ENCODE measurements at regions not wholly inside any gene's neighbourhood (a gene's known extent, or its start where the extent isn't known, plus 50 kb on each side); places are given as distances from the start of the nearest gene placed in this dataset.

DNA sequence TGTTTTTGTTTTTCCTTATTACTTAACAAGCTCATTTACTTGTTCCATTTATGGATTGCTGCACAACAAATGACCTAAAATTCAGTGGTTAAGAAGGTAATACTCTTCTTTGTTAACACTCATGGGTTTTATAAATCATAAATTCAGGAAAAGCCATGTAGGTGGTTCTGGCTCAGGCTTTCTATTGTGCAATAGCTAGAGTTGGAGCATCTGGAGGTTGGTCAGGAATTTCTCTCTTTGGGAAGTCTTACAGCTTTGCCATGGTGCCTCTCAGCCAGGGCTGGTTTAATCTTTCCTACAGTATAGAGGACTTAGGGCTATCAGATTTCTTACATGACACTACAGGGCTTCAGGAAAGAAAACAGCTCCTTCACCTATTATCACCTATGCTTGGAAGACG is 1677.1 kb downstream of the KCNT2 start (continued):
- TF ChIP-seq ZNF274 (IDR thresholded peaks at IDR 0.05; ENCODE audit: low read depth, low read length), result no peak
- TF ChIP-seq, protein P1, sequence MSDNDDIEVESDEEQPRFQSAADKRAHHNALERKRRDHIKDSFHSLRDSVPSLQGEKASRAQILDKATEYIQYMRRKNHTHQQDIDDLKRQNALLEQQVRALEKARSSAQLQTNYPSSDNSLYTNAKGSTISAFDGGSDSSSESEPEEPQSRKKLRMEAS (IDR thresholded peaks at IDR 0.05), result no peak
- no peak for TF ChIP-seq EZH2phosphoT487 (IDR thresholded peaks at IDR 0.05; ENCODE audit: borderline replicate concordance)
- TF ChIP-seq SIN3A (IDR thresholded peaks at IDR 0.05; ENCODE audit: low read depth), result no peak
- TF ChIP-seq, protein P2, sequence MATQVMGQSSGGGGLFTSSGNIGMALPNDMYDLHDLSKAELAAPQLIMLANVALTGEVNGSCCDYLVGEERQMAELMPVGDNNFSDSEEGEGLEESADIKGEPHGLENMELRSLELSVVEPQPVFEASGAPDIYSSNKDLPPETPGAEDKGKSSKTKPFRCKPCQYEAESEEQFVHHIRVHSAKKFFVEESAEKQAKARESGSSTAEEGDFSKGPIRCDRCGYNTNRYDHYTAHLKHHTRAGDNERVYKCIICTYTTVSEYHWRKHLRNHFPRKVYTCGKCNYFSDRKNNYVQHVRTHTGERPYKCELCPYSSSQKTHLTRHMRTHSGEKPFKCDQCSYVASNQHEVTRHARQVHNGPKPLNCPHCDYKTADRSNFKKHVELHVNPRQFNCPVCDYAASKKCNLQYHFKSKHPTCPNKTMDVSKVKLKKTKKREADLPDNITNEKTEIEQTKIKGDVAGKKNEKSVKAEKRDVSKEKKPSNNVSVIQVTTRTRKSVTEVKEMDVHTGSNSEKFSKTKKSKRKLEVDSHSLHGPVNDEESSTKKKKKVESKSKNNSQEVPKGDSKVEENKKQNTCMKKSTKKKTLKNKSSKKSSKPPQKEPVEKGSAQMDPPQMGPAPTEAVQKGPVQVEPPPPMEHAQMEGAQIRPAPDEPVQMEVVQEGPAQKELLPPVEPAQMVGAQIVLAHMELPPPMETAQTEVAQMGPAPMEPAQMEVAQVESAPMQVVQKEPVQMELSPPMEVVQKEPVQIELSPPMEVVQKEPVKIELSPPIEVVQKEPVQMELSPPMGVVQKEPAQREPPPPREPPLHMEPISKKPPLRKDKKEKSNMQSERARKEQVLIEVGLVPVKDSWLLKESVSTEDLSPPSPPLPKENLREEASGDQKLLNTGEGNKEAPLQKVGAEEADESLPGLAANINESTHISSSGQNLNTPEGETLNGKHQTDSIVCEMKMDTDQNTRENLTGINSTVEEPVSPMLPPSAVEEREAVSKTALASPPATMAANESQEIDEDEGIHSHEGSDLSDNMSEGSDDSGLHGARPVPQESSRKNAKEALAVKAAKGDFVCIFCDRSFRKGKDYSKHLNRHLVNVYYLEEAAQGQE (IDR thresholded peaks at IDR 0.05; ENCODE audit: low read depth), result no peak
- no peak for TF ChIP-seq ELF1 (IDR thresholded peaks at IDR 0.05; ENCODE audit: borderline replicate concordance, low read depth)
- no peak for TF ChIP-seq EGR1 (IDR thresholded peaks at IDR 0.05; ENCODE audit: low read depth)
- TF ChIP-seq RAD21 (IDR thresholded peaks at IDR 0.05; ENCODE audit: low read depth), result no peak
- TF ChIP-seq, protein P3, sequence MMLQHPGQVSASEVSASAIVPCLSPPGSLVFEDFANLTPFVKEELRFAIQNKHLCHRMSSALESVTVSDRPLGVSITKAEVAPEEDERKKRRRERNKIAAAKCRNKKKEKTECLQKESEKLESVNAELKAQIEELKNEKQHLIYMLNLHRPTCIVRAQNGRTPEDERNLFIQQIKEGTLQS (IDR thresholded peaks at IDR 0.05), result no peak

DNA sequence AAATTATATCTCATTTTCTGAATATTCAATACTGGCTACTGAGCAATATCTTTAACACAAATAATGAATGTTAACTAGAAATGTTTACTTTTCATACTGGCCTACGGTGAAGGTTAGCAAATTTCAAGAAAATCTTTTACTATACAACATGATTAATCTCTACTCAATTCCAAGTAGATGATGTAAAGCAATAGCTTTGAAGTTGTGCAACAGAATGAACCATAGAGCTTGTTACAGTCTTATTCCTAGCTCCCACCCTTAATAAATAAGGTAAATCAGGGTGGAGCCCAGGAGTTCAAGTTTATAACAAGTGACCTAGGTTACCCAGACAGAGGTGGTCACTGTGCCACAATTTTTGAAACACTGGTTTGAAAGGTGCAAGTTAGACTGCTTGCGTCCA is 1678.1 kb downstream of the KCNT2 start:
- H3K9ac ChIP-seq (ENCODE audit: low read length), result no peak overlapping the region
- no TSS peak for BruUV-seq (replicated peaks)
- H3K27ac ChIP-seq (ENCODE audit: low read depth, low read length), result no peak overlapping the region
- H3K36me3 ChIP-seq (ENCODE audit: control insufficient read depth in 1 of 2, insufficient read depth in 2 of 2, low read length in 2 of 2), result no peaks in the 10 kb centered on the region
- H3K9me2 ChIP-seq (ENCODE audit: insufficient read depth), result no peaks in the 10 kb centered on the region
- no peak overlapping the region for H3K4me3 ChIP-seq (replicated peaks in 1 of 2; ENCODE audit: low read depth in 1 of 2, low read length in 2 of 2)
- TF ChIP-seq FOSL1 (IDR thresholded peaks at IDR 0.05; ENCODE audit: low read depth), result no peak
- no peak for TF ChIP-seq SIN3A (IDR thresholded peaks at IDR 0.05; ENCODE audit: low read depth)
- TF ChIP-seq YY1 (IDR thresholded peaks at IDR 0.05; ENCODE audit: extremely low read depth, insufficient replicate concordance, low read depth, low read length), result no peak
- no peak for TF ChIP-seq POLR2AphosphoS5 (IDR thresholded peaks at IDR 0.05; ENCODE audit: low read depth, low read length)
- TF ChIP-seq SP1 (IDR thresholded peaks at IDR 0.05; ENCODE audit: low read depth), result no peak
- TF ChIP-seq, protein P2 (IDR thresholded peaks at IDR 0.05; ENCODE audit: low read depth), result no peak
- TF ChIP-seq CBX3 (IDR thresholded peaks at IDR 0.05; ENCODE audit: low read depth), result no peak
- TF ChIP-seq, protein P3 (IDR thresholded peaks at IDR 0.05), result no peak
- TF ChIP-seq JUND (IDR thresholded peaks at IDR 0.05), result no peak
- TF ChIP-seq, protein P4, sequence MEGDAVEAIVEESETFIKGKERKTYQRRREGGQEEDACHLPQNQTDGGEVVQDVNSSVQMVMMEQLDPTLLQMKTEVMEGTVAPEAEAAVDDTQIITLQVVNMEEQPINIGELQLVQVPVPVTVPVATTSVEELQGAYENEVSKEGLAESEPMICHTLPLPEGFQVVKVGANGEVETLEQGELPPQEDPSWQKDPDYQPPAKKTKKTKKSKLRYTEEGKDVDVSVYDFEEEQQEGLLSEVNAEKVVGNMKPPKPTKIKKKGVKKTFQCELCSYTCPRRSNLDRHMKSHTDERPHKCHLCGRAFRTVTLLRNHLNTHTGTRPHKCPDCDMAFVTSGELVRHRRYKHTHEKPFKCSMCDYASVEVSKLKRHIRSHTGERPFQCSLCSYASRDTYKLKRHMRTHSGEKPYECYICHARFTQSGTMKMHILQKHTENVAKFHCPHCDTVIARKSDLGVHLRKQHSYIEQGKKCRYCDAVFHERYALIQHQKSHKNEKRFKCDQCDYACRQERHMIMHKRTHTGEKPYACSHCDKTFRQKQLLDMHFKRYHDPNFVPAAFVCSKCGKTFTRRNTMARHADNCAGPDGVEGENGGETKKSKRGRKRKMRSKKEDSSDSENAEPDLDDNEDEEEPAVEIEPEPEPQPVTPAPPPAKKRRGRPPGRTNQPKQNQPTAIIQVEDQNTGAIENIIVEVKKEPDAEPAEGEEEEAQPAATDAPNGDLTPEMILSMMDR (IDR thresholded peaks at IDR 0.05 in 2 of 3, conservative IDR thresholded peaks at IDR 0.05 in 1 of 3; ENCODE audit: borderline replicate concordance in 1 of 3, insufficient read depth in 1 of 3, low read depth in 2 of 3, low read length in 2 of 3), result no peak
- H3K27me3 ChIP-seq (ENCODE audit: insufficient read depth, low read length), result no peaks in the 10 kb centered on the region
- no peaks in the 10 kb centered on the region for H3K4me1 ChIP-seq (ENCODE audit: control insufficient read depth in 1 of 2, insufficient read depth in 2 of 2, low read length in 2 of 2)
- no peak overlapping the region for H3K4me2 ChIP-seq (ENCODE audit: low read length)
- CTCF ChIA-PET, result no interaction called here
- ATAC-seq, result no peak
- intact Hi-C loops (cut with micrococcal nuclease), result no loop called here
- POLR2A ChIA-PET, result no interaction called here
- no peaks in the 10 kb centered on the region for H4K20me1 ChIP-seq (ENCODE audit: insufficient read depth)
- no peaks in the 10 kb centered on the region for H3K9me3 ChIP-seq (ENCODE audit: control insufficient read depth in 1 of 2, insufficient read depth in 1 of 2, low read depth in 1 of 2, low read length in 2 of 2)
- no peak for DNase-seq (ENCODE audit: low read depth, low spot score)
- no peak overlapping the region for H2AFZ ChIP-seq (ENCODE audit: low read depth, low read length, poor library complexity, severe bottlenecking)
- RAD21 ChIA-PET (ENCODE audit: low non-redundant PET in 1 of 2, low total read pairs in 2 of 2, uncharacterized antibody in 2 of 2, unreplicated experiment in 2 of 2), result no interaction called here
- no peaks in the 10 kb centered on the region for H3K79me2 ChIP-seq (ENCODE audit: insufficient read depth, low read length)

Data from HCT116 (cell line).